ENCODE measurements at regions not wholly inside any gene's neighbourhood (a gene's known extent, or its start where the extent isn't known, plus 50 kb on each side); places are given as distances from the start of the nearest gene placed in this dataset.

- H3K27me3 ChIP-seq (replicated peaks; ENCODE audit: insufficient read depth), result no peaks in the 10 kb centered on the region
- no peaks in the 10 kb centered on the region for H3K9me3 ChIP-seq
- no peak overlapping the region for H3K27ac ChIP-seq
- DNase-seq (ENCODE audit: low spot score), result no peak
- no peaks in the 10 kb centered on the region for H3K36me3 ChIP-seq
- intact Hi-C loops (cut with DNase I), result no loop called here
- no peak for TF ChIP-seq POLR2A (IDR thresholded peaks at IDR 0.05)
- no peak for TF ChIP-seq CTCF (IDR thresholded peaks at IDR 0.05)
- no peak for TF ChIP-seq POLR2AphosphoS5 (IDR thresholded peaks at IDR 0.05)
- H3K4me3 ChIP-seq, result no peak overlapping the region
- H3K4me1 ChIP-seq (replicated peaks), result no peaks in the 10 kb centered on the region
Observed at GRCh38 chr4:79502081-79502480, 94.1 kb upstream of the GK2 start.

GRCh38 chr4:79498282-79498681, 90.3 kb upstream of the GK2 start:
- no peaks in the 10 kb centered on the region for H3K4me1 ChIP-seq (replicated peaks)
- no peaks in the 10 kb centered on the region for H3K27me3 ChIP-seq (replicated peaks; ENCODE audit: insufficient read depth)
- no peak for DNase-seq (ENCODE audit: low spot score)
- TF ChIP-seq POLR2A (IDR thresholded peaks at IDR 0.05) (no peak), CTCF (IDR thresholded peaks at IDR 0.05) (no peak), POLR2AphosphoS5 (IDR thresholded peaks at IDR 0.05) (no peak)
- H3K27ac ChIP-seq, result peak overlapping the region in 1 of 2 donors; percentile 30
- no peaks in the 10 kb centered on the region for H3K9me3 ChIP-seq
- no peaks in the 10 kb centered on the region for H3K36me3 ChIP-seq
- H3K4me3 ChIP-seq, result no peak overlapping the region
- 28% methylated on average over 1 of the region's 1 CpG for WGBS
- intact Hi-C loops (cut with DNase I), result no loop called here

- no peaks in the 10 kb centered on the region for H3K36me3 ChIP-seq
- DNase-seq (ENCODE audit: low spot score), result no peak
- H3K27me3 ChIP-seq (replicated peaks; ENCODE audit: insufficient read depth), result no peaks in the 10 kb centered on the region
- no peak for TF ChIP-seq CTCF (IDR thresholded peaks at IDR 0.05)
- no peak for TF ChIP-seq POLR2A (IDR thresholded peaks at IDR 0.05)
- TF ChIP-seq POLR2AphosphoS5 (IDR thresholded peaks at IDR 0.05), result no peak
- no peaks in the 10 kb centered on the region for H3K9me3 ChIP-seq
- WGBS, result 97% methylated on average over 1 of the region's 1 CpG
- intact Hi-C loops (cut with DNase I), result no loop called here
- H3K27ac ChIP-seq, result no peak overlapping the region
- H3K4me1 ChIP-seq (replicated peaks), result no peaks in the 10 kb centered on the region
- H3K4me3 ChIP-seq, result no peak overlapping the region
Observed at GRCh38 chr4:79497001-79497400, 89.0 kb upstream of the GK2 start.

DNA sequence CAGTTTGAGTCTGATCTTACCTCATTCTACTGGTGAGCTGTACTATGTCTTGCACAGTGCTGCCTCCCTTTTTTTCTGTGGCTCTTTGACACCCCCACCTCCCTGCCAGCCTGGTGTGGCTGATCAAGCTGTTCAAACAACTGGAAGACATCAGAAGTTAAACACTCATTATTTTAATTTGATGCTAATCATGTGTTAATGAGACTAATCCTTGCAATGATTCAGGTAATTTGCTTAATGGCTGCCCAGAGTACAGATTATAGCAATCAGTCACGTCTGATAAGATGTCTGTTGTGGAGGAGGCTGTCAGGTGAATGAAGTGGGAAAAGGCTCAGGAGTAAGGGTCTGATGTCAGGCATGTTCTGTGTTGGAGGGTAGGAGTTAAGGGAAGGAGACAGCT, 87.4 kb upstream of the GK2 start:
- WGBS, result 65% methylated on average over 1 of the region's 1 CpG

More for the DNA sequence above, 87.4 kb upstream of the GK2 start:
- Histone ChIP-seq H3K27ac (no peak overlapping the region), H3K36me3 (no peaks in the 10 kb centered on the region), H3K4me3 (no peak overlapping the region), H3K27me3 (replicated peaks; ENCODE audit: insufficient read depth) (no peaks in the 10 kb centered on the region), H3K4me1 (replicated peaks) (no peaks in the 10 kb centered on the region), H3K9me3 (no peaks in the 10 kb centered on the region)
- DNase-seq (ENCODE audit: low spot score), result no peak
- TF ChIP-seq CTCF (IDR thresholded peaks at IDR 0.05), result no peak
- TF ChIP-seq POLR2A (IDR thresholded peaks at IDR 0.05), result no peak
- no peak for TF ChIP-seq POLR2AphosphoS5 (IDR thresholded peaks at IDR 0.05)
- intact Hi-C loops (cut with DNase I), result no loop called here
